HG02763 (cell line): ENCODE measurements at regions not wholly inside any gene's neighbourhood (a gene's known extent, or its start where the extent isn't known, plus 50 kb on each side); places are given as distances from the start of the nearest gene placed in this dataset.
"Not testable (repeated sequence)": the region's sequence is repeated elsewhere in the genome, so short reads cannot be mapped to it uniquely, and the experiment has no call there.

Experiments
- ATAC-seq: cut with Tn5 transposase; IDR thresholded peaks from one replicate; pipeline ENCODE4 v1.9.1; 2021; ENCODE audit warnings: mild to moderate bottlenecking, moderate library complexity; ENCODE audit not compliant: unreplicated experiment

DNA sequence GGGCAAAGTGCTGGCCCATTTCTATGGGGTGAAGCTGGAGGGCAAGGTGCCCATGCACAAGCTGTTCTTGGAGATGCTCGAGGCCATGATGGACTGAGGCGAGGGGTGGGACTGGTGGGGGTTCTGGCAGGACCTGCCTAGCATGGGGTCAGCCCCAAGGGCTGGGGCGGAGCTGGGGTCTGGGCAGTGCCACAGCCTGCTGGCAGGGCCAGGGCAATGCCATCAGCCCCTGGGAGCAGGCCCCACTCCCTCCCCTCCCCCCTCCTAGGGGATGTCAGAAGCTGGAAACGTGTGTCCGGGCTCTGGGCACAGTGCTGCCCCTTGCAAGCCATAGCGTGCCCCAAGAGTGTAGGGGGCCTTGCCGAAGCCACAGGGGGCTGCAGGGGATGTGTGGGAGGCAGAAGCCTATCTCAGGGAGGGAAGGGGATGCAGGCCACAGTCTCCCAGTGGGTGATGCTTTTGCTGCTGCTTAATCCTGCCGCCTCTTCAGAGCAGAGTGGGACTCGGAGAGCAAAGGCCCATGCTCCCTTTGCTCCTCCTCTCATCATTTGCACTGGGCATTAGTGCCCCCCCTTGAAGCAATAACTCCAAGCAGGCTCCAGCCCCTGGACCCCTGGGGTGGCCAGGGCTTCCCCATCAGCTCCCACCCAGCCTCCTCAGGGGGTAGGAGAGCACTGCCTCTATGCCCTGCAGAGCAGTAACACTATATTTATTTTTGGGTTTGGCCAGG, 85.2 kb downstream of the MRPL57 start:
- not testable (repeated sequence) for ATAC-seq

DNA sequence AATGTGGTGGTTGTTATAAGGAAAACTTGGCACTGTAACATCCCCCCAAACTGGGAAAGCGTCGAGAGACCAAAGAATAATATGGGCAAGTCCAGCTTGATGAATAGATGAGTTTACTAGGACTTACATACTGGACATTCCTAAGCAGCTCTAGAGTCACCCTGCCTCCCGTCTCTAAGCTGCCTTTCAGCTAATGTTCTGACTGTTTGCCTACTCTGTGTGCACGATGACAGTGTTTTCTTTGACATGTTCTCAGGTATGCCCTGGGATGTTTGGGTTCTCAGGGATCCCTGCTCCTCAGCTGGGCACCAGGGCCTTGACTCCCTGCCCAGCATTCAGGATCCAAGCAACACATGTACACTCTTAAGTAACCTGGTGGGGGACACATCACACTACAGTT, 87.5 kb downstream of the MRPL57 start:
- not testable (repeated sequence) for ATAC-seq

DNA sequence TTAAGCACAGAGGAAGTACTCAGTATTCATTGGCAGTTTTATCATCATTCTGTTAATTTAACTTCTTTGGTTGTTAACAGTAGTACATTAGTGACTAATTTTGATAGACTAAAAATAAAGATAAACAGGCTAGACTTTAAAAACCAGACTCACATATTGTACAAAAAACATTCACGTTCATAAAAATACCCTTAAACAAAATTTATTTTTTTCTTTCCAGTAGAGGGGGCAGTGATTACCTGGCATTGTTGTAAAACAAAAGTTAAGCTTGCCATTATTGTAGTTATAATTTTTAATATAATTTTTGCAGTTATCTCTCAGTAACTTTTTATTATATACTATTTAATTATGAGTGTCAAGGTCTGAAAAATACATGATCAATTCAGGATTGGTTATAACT, 92.0 kb downstream of the MRPL57 start:
- not testable (repeated sequence) for ATAC-seq

- not testable (repeated sequence) for ATAC-seq
Observed at GRCh38 chr13:21272439-21272838, 96.0 kb downstream of the MRPL57 start.

GRCh38 chr13:21274457-21274856, 98.0 kb downstream of the MRPL57 start:
- not testable (repeated sequence) for ATAC-seq

GRCh38 chr13:21282065-21282464, 105.6 kb downstream of the MRPL57 start:
- no peak for ATAC-seq

- ATAC-seq, result no peak
Observed at GRCh38 chr13:21287331-21287907, 111.0 kb downstream of the MRPL57 start.

- no peak for ATAC-seq
Observed at GRCh38 chr13:21289475-21289874, 113.0 kb downstream of the MRPL57 start.

DNA sequence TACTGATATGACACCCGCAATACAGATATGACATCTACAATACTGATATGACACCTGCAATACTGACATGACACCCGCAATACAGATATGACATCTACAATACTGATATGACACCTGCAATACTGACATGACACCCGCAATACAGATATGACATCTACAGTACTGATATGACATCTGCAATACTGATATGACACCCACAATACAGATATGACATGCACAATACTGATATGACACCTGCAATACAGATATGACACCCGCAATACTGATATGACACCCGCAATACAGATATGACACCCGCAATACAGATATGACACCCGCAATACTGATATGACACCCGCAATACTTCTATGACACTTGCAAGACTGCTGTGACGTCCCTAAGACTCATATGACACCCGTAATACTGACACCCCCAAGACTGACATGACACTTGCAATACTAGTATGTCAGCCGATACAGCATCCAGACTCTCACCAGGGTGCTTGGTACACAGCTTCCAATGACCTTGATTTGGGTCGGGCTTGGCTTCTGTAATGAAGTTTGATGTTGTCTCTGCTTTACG, 114.1 kb downstream of the MRPL57 start:
- not testable (repeated sequence) for ATAC-seq

DNA sequence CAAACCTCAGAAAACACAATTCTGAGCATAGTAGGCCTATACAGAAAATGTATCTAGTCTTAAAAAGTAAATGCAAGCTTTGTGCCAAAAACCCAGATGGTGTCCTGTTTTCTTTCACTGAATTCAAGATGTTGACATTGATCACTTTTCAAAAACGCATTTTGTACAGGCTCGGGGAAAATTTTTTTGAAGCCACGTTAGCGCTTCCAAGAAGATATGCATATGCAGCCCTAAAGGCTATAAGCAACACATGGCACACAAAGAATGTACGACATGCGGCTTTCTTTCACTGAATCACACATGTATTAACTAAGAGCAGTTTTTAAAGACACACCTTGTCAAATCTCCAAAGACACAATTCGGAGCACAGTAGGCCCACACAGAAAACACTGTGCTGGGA, 115.4 kb downstream of the MRPL57 start:
- no peak for ATAC-seq

GRCh38 chr13:21296991-21297390, 120.5 kb downstream of the MRPL57 start:
- peak; percentile 30 for ATAC-seq

GRCh38 chr13:21297447-21297846, 121.0 kb downstream of the MRPL57 start:
- no peak for ATAC-seq

GRCh38 chr13:21297914-21298831, 121.7 kb downstream of the MRPL57 start:
- ATAC-seq, result peak; percentile 93

DNA sequence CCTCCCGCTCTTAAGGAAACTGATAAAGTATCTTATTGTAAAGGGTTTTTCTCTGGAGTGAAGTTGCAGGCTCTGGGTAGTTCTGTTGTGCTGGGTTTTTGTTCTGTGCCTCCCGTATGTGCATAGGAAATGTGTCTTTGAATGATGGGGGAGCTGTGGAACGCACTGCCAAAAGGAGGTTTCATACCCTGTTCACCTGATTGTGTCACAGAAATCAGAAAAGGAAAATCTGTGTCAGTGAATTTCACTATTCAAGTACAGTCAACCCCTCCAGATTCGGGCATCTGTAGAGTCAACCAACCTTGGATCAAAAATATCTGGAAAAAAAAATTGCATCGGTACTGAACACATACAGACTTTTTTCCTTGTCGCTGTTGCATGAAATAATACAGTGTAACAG, 127.8 kb downstream of the MRPL57 start:
- ATAC-seq, result no peak

DNA sequence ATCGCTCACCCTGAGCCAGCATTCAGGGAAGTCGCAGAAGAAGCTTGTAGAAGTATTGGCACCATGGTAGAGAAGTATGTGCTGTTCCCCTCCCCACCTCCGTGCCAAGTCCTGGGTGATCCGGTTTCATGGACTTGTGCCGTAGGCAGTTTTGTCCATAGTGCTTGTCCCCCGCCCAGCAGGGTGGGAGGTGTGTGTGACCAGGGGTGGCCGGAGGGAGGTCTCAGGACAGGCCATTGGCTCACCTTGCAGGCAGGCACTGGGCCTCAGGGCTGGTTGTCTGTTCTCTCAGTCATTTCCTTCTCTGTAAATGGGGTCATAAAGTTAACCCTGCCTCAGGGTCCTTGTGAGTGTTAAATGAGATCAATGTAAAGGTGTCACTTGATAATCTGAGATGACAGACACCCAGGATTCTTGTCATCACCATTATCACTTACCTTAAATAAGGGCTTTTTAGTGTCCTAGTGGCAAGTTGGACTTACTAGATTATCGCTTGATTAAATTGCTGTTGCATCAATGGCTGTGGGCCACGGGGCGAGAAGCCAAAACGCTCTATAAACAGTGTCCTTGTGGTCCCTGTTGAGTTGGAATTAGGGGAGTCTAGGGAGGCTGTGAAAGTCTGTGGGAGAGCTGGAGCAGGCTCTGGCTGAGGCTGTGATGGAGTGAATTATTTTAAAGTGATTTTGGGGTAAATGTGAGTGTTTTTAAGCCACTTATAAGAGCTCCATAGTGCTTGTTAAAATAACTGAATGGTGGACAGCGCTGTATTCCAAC, 130.0 kb downstream of the MRPL57 start:
- ATAC-seq, result not testable (repeated sequence)

- not testable (repeated sequence) for ATAC-seq
Observed at GRCh38 chr13:21307158-21307557, 130.7 kb downstream of the MRPL57 start.

DNA sequence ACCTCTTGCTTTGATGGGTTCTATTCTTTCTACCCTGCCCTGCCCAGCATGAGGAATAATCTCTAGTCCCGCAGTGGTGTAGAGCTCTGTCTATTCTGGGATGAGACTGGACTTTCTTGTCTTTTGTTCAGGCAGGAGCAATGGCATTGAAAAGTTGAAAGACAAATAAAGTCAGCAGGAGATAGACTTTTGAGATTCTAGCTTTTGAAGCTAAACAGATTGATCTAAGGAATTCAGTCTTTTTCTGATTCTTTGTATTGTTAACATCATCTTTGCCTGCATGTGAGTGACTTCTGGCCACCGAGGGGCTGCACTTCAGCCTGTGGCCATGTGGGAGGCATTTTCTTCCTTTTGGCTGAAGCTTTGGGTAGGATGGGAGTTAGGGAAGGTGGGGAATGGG, 132.4 kb downstream of the MRPL57 start:
- ATAC-seq, result no peak

- no peak for ATAC-seq
Observed at GRCh38 chr13:21309542-21310172, 133.2 kb downstream of the MRPL57 start.

GRCh38 chr13:21310220-21310619, 133.8 kb downstream of the MRPL57 start:
- no peak for ATAC-seq

GRCh38 chr13:21314976-21315375, 138.5 kb downstream of the MRPL57 start:
- not testable (repeated sequence) for ATAC-seq
